GM19452 (cell line): ENCODE measurements at regions not wholly inside any gene's neighbourhood (a gene's known extent, or its start where the extent isn't known, plus 50 kb on each side); places are given as distances from the start of the nearest gene placed in this dataset.

Experiments
- ATAC-seq: cut with Tn5 transposase; IDR thresholded peaks from one replicate; pipeline ENCODE4 v1.9.1; 2021; ENCODE audit not compliant: unreplicated experiment

GRCh38 chr18:41703744-41704530 lies 251.1 kb upstream of the PIK3C3 start:
- ATAC-seq: no peak

DNA sequence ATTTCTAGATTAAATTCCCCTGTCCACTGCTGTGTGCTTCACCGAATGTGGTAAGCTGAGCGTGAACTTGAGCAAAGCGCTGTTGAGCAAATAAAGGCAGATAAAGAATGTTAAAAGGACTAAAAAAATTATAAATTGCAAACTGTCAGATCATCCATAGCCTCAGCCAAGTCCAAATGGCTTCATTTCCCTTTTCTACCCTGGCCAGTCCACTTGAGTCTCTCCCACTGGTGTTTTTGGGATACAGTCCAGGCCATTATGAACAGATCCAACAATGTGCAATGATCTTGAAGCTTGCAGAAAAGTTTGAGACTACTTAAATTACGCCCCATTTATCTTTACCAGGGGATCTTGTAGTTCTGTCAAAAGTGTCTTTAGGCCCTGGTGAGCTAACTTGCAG lies 254.6 kb upstream of the PIK3C3 start:
- no peak for ATAC-seq

DNA sequence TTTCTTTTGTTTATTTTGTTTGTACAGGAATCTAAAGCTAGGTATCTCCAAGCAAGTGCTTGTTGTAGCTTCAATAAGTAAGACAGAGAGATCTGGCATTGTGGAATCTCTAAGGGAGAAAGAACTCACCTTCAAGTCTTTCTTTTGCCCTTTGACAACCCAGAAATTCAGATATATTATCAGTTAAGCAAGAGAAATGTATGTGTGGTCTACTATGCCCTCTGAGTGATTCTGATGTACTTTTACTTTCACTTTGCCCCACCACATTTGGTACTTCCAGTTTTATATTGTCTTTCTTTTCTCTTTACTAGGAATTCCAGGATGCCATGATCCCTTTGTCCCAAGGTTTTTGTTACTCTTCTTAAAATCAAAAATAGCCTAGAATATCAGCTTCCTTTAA lies 259.6 kb upstream of the PIK3C3 start:
- ATAC-seq: no peak

- no peak for ATAC-seq
These were observed 262.0 kb upstream of the PIK3C3 start for GRCh38 chr18:41693008-41693407.

DNA sequence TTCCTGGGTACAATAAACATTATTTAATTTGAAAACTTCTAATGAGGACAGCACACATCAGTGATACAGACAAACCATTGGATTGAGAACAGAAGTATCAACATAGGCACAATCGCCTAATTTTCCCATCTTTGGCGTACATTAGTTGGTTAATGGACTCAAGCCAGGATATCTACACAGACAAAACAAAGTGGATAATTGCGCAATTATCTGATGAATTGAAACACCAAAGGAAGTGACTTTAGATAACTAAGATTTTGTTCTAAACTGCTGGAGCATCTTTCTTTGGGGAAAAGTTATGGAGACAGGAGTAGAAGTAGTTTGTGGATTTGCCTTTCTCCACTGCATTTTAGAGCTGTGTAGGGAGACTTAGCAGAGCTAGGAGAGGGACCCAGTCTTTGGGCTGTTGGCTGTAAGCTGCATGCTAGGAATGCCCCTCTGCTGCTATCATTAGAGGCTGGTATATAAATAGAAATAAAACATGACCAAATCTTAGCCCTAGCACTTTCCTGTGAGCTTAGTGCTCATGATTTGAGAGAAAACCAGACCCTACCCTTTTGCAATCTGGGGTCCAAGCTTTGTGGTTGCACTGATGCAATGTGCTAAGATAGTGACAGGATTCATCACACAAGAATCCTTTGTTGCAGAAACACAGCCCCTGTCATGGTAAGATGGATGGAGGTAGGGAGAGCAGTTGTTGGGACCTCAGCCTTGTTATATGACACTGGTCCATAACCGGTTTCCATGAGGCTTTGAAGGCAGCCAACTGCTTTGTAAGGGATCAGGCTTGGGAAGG lies 264.5 kb upstream of the PIK3C3 start:
- no peak for ATAC-seq

DNA sequence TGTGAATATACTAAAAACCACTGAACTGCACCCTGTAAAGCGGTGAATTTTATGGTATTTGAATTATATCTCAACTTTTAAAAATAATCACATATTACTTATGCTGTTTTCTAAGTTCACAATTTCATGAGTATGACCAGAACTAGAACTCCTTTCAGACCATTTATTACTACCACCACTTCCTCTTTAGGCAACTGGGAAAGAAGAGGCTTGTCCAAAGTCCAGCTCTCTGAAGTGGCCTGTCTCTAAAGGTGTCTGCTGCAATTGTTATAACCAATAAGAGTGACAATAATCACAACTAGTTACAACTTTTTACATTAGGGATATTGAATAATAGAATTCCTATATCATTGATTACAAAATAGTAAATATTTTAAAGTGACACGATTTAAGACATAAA lies 267.9 kb upstream of the PIK3C3 start:
- ATAC-seq: no peak

GRCh38 chr18:41681138-41681880 lies 273.7 kb upstream of the PIK3C3 start:
- ATAC-seq: no peak

DNA sequence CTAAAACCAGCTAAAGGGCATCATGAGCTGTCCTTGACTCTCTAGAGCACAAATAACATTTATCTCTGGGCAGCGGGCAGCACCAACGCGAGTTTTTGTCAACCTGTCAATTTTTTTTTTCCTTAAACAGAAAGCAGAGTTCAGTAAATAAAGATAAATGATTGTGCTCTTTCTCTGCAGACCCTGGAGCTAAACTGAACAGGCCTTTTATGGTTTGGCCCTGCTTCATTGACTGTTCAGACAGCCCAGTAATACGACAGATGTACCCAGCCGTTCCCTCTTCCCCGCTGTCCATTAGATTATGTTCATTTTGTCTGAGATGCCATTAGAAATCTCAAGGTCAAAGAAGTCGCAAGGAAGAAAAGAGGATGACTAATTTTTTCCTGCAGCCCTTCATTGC lies 280.5 kb upstream of the PIK3C3 start:
- no peak for ATAC-seq

DNA sequence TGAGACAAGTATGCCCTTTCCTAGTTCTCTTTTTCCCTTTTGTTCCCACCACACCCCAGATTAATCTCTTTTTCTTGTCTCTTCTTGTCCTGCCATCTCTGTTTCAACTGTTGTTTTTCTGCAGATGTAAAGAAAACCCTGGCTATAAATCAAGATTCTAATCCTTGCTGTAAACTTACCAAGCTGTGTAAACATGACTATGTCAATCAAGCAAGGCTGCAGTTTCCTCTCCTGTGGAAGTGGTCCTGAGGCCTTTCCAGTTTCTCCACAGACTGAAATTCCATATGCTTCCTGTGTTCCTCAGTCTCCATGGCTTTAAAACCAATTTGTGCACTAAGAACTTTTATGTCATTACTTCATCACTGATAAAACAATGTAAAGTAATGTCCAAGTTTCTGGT lies 288.8 kb upstream of the PIK3C3 start:
- ATAC-seq: no peak

DNA sequence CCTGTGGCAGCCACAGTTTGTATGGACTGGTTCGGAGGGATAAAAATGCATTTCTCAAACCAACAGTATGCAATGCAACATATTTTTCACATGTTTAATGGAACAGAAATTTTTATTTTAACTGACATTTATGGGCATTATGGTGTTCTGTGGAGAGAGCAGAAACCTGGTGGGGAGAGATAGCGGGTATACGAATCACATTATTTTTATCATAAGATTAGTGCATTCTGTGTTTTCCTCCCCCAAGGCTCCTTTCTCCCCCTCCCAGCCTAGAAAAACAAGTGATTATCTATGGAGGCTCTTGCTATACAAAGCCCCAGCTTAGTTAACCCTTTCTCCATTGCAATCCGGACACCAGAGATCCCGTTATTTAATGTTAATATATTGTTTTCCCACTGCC lies 289.8 kb upstream of the PIK3C3 start:
- no peak for ATAC-seq

GRCh38 chr18:41660654-41661053 lies 294.4 kb upstream of the PIK3C3 start:
- no peak for ATAC-seq

- ATAC-seq: no peak
These were observed 295.4 kb upstream of the PIK3C3 start for GRCh38 chr18:41659438-41660130.

GRCh38 chr18:41657189-41657588 lies 297.8 kb upstream of the PIK3C3 start:
- no peak for ATAC-seq

- ATAC-seq: no peak
These were observed 300.0 kb upstream of the PIK3C3 start for GRCh38 chr18:41655074-41655473.

- no peak for ATAC-seq
These were observed 307.1 kb upstream of the PIK3C3 start for GRCh38 chr18:41647914-41648313.

GRCh38 chr18:41646915-41647620 lies 308.0 kb upstream of the PIK3C3 start:
- no peak for ATAC-seq

- ATAC-seq: no peak
These were observed 309.3 kb upstream of the PIK3C3 start for GRCh38 chr18:41645589-41646360.

GRCh38 chr18:41644466-41644865 lies 310.6 kb upstream of the PIK3C3 start:
- no peak for ATAC-seq

- ATAC-seq: no peak
These were observed 311.6 kb upstream of the PIK3C3 start for GRCh38 chr18:41643427-41643826.

GRCh38 chr18:41642756-41643155 lies 312.3 kb upstream of the PIK3C3 start:
- ATAC-seq: no peak
